HFFc6 (cell line): ENCODE measurements at regions not wholly inside any gene's neighbourhood (a gene's known extent, or its start where the extent isn't known, plus 50 kb on each side); places are given as distances from the start of the nearest gene placed in this dataset.

ENCODE experiments used
- DNase-seq: peaks from one replicate; pipeline ENCODE4 v3.0.0-alpha.2; 2018
- H3K27ac Mint-ChIP-seq: 2 replicates; pipeline ENCODE4 v1.8.0; 2020; ENCODE audit warnings: mild to moderate bottlenecking, mixed read lengths
- H3K27me3 Mint-ChIP-seq: 2 replicates; pipeline ENCODE4 v1.8.0; 2021; ENCODE audit warnings: mild to moderate bottlenecking, moderate library complexity, mixed read lengths; ENCODE audit not compliant: insufficient read depth
- H3K36me3 Mint-ChIP-seq: 2 replicates; pipeline ENCODE4 v1.8.0; 2021; ENCODE audit warnings: low read depth, mixed read lengths
- H3K4me1 Mint-ChIP-seq: 2 replicates; pipeline ENCODE4 v1.8.0; 2020; ENCODE audit warnings: low read depth, mixed read lengths
- H3K4me3 Mint-ChIP-seq: 2 replicates; pipeline ENCODE4 v1.8.0; 2020; ENCODE audit warnings: mild to moderate bottlenecking, moderate library complexity, mixed read lengths
- H3K9me3 Mint-ChIP-seq: 2 replicates; pipeline ENCODE4 v1.8.0; 2020; ENCODE audit warnings: mild to moderate bottlenecking, mixed read lengths
- TF ChIP-seq, protein P1 (sequence below): fragments of 200-600 bp; sonication (generic); IDR thresholded peaks from 2 replicates; pipeline ENCODE4 v1.5.0; 2021; ENCODE audit warnings: antibody characterized with exemption, mild to moderate bottlenecking

DNA sequence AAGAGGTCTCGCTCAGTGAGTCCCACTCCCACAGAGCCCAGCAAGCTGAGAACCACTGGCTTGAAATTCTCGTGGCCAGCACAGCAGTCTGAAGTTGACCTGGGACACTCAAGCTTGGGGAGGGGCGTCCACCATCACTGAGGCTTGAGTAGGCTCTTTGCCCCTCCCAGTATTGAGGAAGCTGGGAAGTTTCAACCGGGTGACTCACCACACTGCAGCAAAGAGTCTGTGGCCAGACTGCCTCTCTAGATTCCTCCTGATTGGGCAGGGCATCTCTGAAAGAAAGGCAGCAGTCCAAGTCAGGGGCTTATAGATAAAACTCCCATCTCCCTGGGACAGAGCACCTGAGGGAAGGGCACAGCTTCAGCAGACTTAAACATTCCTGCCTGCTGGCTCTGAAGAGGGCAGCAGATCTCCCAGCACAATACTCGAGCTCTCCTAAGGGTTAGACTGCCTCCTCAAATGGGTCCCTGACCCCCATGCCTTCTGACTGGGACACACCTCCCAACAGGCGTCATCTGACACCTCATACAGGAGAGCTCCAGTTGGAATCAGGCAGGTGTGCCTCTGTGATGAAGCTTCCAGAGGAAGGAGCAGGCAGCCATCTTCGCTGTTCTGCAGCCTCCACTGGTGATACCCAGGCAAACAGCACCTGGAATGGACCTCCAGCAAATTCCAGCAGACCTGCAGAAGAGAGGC, 970.9 kb upstream of the LRRN3 start:
- Mint-ChIP-seq H3K27ac (no peak overlapping the region), H3K4me1 (peaks cover 16% of the 10 kb centered on the region), H3K27me3 (peaks cover 2% of the 10 kb centered on the region; the same call in 1 of the 2 replicates), H3K9me3 (peaks cover 20% of the 10 kb centered on the region), H3K4me3 (peak overlapping the region; percentile 10; the same call in 1 of the 2 replicates), H3K36me3 (peaks cover 35% of the 10 kb centered on the region)
- DNase-seq: peak; percentile 30
- TF ChIP-seq, protein P1, sequence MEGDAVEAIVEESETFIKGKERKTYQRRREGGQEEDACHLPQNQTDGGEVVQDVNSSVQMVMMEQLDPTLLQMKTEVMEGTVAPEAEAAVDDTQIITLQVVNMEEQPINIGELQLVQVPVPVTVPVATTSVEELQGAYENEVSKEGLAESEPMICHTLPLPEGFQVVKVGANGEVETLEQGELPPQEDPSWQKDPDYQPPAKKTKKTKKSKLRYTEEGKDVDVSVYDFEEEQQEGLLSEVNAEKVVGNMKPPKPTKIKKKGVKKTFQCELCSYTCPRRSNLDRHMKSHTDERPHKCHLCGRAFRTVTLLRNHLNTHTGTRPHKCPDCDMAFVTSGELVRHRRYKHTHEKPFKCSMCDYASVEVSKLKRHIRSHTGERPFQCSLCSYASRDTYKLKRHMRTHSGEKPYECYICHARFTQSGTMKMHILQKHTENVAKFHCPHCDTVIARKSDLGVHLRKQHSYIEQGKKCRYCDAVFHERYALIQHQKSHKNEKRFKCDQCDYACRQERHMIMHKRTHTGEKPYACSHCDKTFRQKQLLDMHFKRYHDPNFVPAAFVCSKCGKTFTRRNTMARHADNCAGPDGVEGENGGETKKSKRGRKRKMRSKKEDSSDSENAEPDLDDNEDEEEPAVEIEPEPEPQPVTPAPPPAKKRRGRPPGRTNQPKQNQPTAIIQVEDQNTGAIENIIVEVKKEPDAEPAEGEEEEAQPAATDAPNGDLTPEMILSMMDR: no peak

DNA sequence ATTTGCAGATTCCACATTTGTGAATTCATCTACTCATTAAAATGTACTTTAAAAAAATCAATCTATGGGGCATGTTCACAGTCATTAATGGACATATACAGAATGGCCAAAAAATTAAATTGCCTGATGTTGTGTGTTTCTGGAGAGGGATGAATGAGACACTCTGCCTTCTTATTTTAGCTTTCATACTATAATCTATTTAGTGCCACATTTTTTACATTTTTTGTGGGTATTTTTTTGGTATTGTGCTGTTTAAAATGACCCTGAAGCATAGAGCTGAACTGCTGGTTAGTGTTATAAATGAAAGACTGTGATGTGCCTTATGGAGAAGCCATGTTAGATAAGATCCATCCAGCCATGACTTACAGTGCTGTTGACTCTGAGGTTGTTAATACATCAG, 961.8 kb upstream of the LRRN3 start:
- Mint-ChIP-seq H3K36me3 (peaks cover 15% of the 10 kb centered on the region), H3K9me3 (peaks cover 9% of the 10 kb centered on the region), H3K4me1 (peaks cover 39% of the 10 kb centered on the region), H3K27me3 (no peaks in the 10 kb centered on the region), H3K27ac (no peak overlapping the region), H3K4me3 (no peak overlapping the region; the same call in 1 of the 2 replicates)
- DNase-seq: no peak
- TF ChIP-seq, protein P1: no peak

DNA sequence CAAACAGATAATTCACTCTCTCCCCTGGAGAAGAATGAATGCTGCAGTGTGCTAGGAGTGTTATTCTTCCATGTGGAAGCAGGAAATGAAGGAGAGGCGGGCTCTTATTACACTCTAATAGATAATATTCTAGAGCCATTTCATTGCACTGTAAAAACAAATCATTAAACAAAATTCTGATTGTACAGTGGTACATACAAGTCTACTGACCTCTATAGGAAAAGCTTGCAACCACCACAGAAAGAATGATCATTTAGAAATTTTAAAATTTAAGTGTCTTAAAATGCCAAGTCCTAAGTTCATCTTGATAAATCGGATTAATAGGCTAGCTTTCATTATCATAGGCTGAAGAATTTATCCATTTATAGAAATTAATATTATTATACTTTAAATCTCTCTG, 960.3 kb upstream of the LRRN3 start:
- peaks cover 42% of the 10 kb centered on the region for H3K4me1 Mint-ChIP-seq
- H3K27me3 Mint-ChIP-seq: no peaks in the 10 kb centered on the region
- no peaks in the 10 kb centered on the region for H3K36me3 Mint-ChIP-seq
- peak; percentile 14 for DNase-seq
- H3K27ac Mint-ChIP-seq: no peak overlapping the region
- H3K9me3 Mint-ChIP-seq: no peaks in the 10 kb centered on the region
- TF ChIP-seq, protein P1: peak; percentile 67
- peak overlapping the region; percentile 46; the same call in 1 of the 2 replicates for H3K4me3 Mint-ChIP-seq

DNA sequence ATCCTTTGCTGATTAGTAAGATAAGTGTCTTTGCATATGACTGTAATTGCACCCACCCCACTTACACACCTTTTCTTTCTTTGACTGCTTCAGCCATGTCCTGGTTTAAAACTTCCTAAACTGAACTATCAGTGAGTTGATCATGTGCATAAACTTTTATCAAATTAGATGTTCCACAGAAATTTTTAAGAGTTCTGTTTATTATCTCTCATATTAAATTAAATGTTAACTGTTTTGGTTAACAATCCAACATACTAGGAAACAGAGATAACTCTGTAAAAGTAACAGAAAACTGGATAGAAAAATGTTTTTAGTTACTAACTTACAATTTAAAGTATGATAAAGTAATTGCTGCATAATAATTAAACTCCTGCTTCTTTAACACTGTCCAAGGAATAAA, 959.6 kb upstream of the LRRN3 start:
- H3K4me1 Mint-ChIP-seq: peaks cover 49% of the 10 kb centered on the region

DNA sequence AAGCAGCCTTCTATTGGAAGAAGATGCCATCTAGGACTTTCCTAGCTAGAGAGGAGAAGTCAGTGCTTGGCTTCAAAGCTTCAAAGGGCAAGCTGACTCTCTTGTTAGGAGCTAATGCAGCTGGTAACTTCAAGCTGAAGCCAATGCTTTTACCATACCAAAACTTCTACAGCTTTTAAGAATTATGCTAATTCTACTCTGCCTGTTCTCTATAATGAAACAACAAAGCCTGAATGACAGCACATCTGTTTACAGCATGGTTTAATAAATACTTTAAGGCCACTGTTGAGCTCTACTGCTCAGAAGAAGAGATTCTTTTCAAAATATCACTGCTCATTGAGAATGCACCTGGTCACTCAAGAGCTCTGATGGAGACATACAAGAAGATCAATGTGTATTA, 951.9 kb upstream of the LRRN3 start:
- Mint-ChIP-seq H3K9me3 (no peaks in the 10 kb centered on the region), H3K27me3 (no peaks in the 10 kb centered on the region; the same call in 1 of the 2 replicates)

More for the DNA sequence above, 959.6 kb upstream of the LRRN3 start:
- TF ChIP-seq, protein P1: no peak
- DNase-seq: no peak
- Mint-ChIP-seq H3K27ac (no peak overlapping the region), H3K4me3 (no peak overlapping the region), H3K27me3 (no peaks in the 10 kb centered on the region), H3K36me3 (no peaks in the 10 kb centered on the region), H3K9me3 (no peaks in the 10 kb centered on the region)

More for the DNA sequence above, 951.9 kb upstream of the LRRN3 start:
- TF ChIP-seq, protein P1: no peak
- no peak for DNase-seq
- Mint-ChIP-seq H3K4me1 (peaks cover 10% of the 10 kb centered on the region), H3K27ac (no peak overlapping the region), H3K4me3 (no peak overlapping the region), H3K36me3 (no peaks in the 10 kb centered on the region)
